HepG2 (cell line): ENCODE measurements at regions not wholly inside any gene's neighbourhood (a gene's known extent, or its start where the extent isn't known, plus 50 kb on each side); places are given as distances from the start of the nearest gene placed in this dataset.

Experiments
- ATAC-seq: fragments of 200-7000 bp; cut with Tn5 transposase; 3 replicates; pipeline ENCODE4 v1.9.1; 2020; ENCODE audit warnings: mild to moderate bottlenecking, moderate library complexity
- BruUV-seq: library from RNA; stranded (reverse); fragments of 400-500 nt; replicated peaks from 2 replicates; lab custom pipeline; 2021; lab: Mats Ljungman, UMichigan
- CTCF ChIA-PET: fragments of 300-600 bp; formaldehyde crosslinking; extraction: SDS; loops from one replicate; lab custom pipeline; 2021; ENCODE audit warnings: low total read pairs, inconsistent platforms, low intra/inter-chr PET ratio; lab: Yijun Ruan, JAX
- POLR2A ChIA-PET: fragments of 350-600 bp; sonication (Branson Sonifier 250); formaldehyde crosslinking; loops from one replicate; lab custom pipeline; 2020; ENCODE audit warnings: antibody characterized with exemption, inconsistent platforms; lab: Yijun Ruan, JAX
- DNase-seq: peaks from one replicate; pipeline ENCODE4 v3.0.0-alpha.2; 2015; ENCODE audit warnings: low spot score
- FAIRE-seq: peaks from 3 replicates; lab custom pipeline; 2011; peaks lifted over from hg19 to GRCh38; lab: Jason Lieb, UNC
- H2AFZ ChIP-seq: one replicate; pipeline ENCODE4 v1.6.1; 2011; ENCODE audit warnings: low read length, inconsistent platforms
- H3K27ac ChIP-seq: fragments of 300-600 bp; 3 replicates; pipeline ENCODE4 v1.8.0; 2011; ENCODE audit warnings: mixed run types, mild to moderate bottlenecking, mixed read lengths, low read length, inconsistent platforms; ENCODE audit not compliant: insufficient read depth; ENCODE audit errors: extremely low read length
- H3K27me3 ChIP-seq, 2 experiments: fragments of 200-600 bp in 1 of 2; 2 replicates in 1 of 2; 3 replicates in 1 of 2; pipeline versions ENCODE4 v1.6.0 to v1.8.0; 2011; ENCODE audit warnings: low read length in 2 of 2, mild to moderate bottlenecking in 2 of 2, moderate library complexity in 2 of 2, inconsistent platforms in 1 of 2; ENCODE audit not compliant: insufficient read depth in 2 of 2, control insufficient read depth in 1 of 2
- H3K36me3 ChIP-seq, 2 experiments: fragments of 200-600 bp in 1 of 2; replicated peaks in 1 of 2; 2 replicates in 1 of 2; 3 replicates in 1 of 2; pipeline versions ENCODE4 v1.5.1 to v1.8.0; 2011; ENCODE audit warnings: low read length in 2 of 2, inconsistent platforms in 1 of 2; ENCODE audit not compliant: insufficient read depth in 2 of 2, control insufficient read depth in 1 of 2
- H3K4me1 ChIP-seq: 2 replicates; pipeline ENCODE4 v1.5.1; 2012; ENCODE audit warnings: low read length, inconsistent platforms; ENCODE audit not compliant: insufficient read depth
- H3K4me2 ChIP-seq: 2 replicates; pipeline ENCODE4 v1.6.0; 2011; ENCODE audit warnings: low read depth, low read length, inconsistent platforms
- H3K4me3 ChIP-seq, 3 experiments: fragments of 200-600 bp in 1 of 3; sonication (generic), shearing (Covaris generic) in 1 of 3; replicated peaks in 1 of 3; 2 replicates each; pipeline ENCODE4 v1.5.1; 2011 to 2016; ENCODE audit warnings: low read length in 3 of 3, inconsistent platforms in 2 of 3, low read depth in 2 of 3, mild to moderate bottlenecking in 2 of 3, control low read depth in 1 of 3, mixed read lengths in 1 of 3; ENCODE audit not compliant: insufficient read depth in 1 of 3
- H3K79me2 ChIP-seq: one replicate; pipeline ENCODE4 v1.6.1; 2011; ENCODE audit warnings: low read length, inconsistent platforms; ENCODE audit not compliant: insufficient read depth
- H3K9ac ChIP-seq: 2 replicates; pipeline ENCODE4 v1.6.0; 2011; ENCODE audit warnings: mild to moderate bottlenecking, low read depth, low read length, inconsistent platforms; ENCODE audit not compliant: insufficient read depth
- H3K9me3 ChIP-seq: 2 replicates; pipeline ENCODE4 v1.5.1; 2012; ENCODE audit warnings: mild to moderate bottlenecking, low read length
- H4K20me1 ChIP-seq: 2 replicates; pipeline ENCODE4 v1.6.0; 2011; ENCODE audit warnings: inconsistent platforms, mild to moderate bottlenecking, low read length, moderate library complexity; ENCODE audit not compliant: insufficient read depth
- CHCHD3 ChIP-seq: sonication (generic); formaldehyde crosslinking; IDR thresholded peaks from 2 replicates; pipeline ENCODE4 v1.8.0; 2022; ENCODE audit warnings: mild to moderate bottlenecking, missing genetic modification reagents, moderate library complexity
- GFI1 ChIP-seq: sonication (generic); formaldehyde crosslinking; IDR thresholded peaks from 2 replicates; pipeline ENCODE4 v1.5.0; 2020; ENCODE audit warnings: missing genetic modification reagents, mild to moderate bottlenecking, borderline replicate concordance
- ZMYM4 ChIP-seq: sonication (generic); formaldehyde crosslinking; IDR thresholded peaks from 2 replicates; pipeline ENCODE4 v1.8.1; 2023; ENCODE audit warnings: mild to moderate bottlenecking, missing genetic modification reagents
- ZNF180 ChIP-seq: sonication (generic); formaldehyde crosslinking; IDR thresholded peaks from 2 replicates; pipeline ENCODE4 v1.4.0; 2020; ENCODE audit warnings: low read depth, missing genetic modification reagents, borderline replicate concordance
- ZNF232 ChIP-seq: sonication (generic); formaldehyde crosslinking; IDR thresholded peaks from 2 replicates; pipeline ENCODE4 v1.4.0; 2020; ENCODE audit warnings: missing genetic modification reagents, borderline replicate concordance
- ZNF263 ChIP-seq: sonication (generic); formaldehyde crosslinking; IDR thresholded peaks from 2 replicates; pipeline ENCODE4 v1.4.0; 2020; ENCODE audit warnings: missing genetic modification reagents
- ZNF710 ChIP-seq: sonication (generic); formaldehyde crosslinking; IDR thresholded peaks from 2 replicates; pipeline ENCODE4 v1.5.0; 2020; ENCODE audit warnings: mild to moderate bottlenecking, missing genetic modification reagents, borderline replicate concordance
- ZSCAN9 ChIP-seq: IDR thresholded peaks from 2 replicates; pipeline ENCODE4 v1.6.1; 2016; ENCODE audit warnings: borderline replicate concordance
- WGBS: methylation state at CpG from one replicate; pipeline ENCODE4 v1.1.6; 2017; ENCODE audit warnings: low lambda C conversion rate; 5-methylcytosine and 5-hydroxymethylcytosine counted together
- in situ Hi-C: cut with HindIII; loops from 2 replicates; pipeline ENCODE4 v1.10.0; 2017; ENCODE audit warnings: low pct_unique_long_range_greater_than_20kb; ENCODE audit not compliant: extremely low pct_ligation_motif_present
- intact Hi-C: fragments of 100-400 bp; cut with micrococcal nuclease; formaldehyde crosslinking; loops from one replicate; pipeline ENCODE4 v1.10.0; 2022; ENCODE audit not compliant: unreplicated experiment

- in situ Hi-C loops (no loop called here), intact Hi-C loops (no loop called here)
- ChIA-PET POLR2A (no interaction called here), CTCF (no interaction called here)
- ATAC-seq (no peak), FAIRE-seq (no peak), DNase-seq (no peak)
- 0% methylated on average over 1 of the region's 1 CpG for WGBS
- H3K9ac ChIP-seq, result no peak overlapping the region
- H2AFZ ChIP-seq, result no peak overlapping the region
- H3K4me3 ChIP-seq, result no peak overlapping the region
- no peaks in the 10 kb centered on the region for H3K9me3 ChIP-seq
- H3K4me1 ChIP-seq, result no peaks in the 10 kb centered on the region
- no peaks in the 10 kb centered on the region for H4K20me1 ChIP-seq
- H3K4me2 ChIP-seq, result no peak overlapping the region
- H3K79me2 ChIP-seq, result no peaks in the 10 kb centered on the region
- BruUV-seq, result no TSS peak
- no peak for TF ChIP-seq ZNF232 (CRISPR knock-in tag)
- no peak for TF ChIP-seq GFI1 (CRISPR knock-in tag)
- no peak overlapping the region for H3K27ac ChIP-seq
- H3K36me3 ChIP-seq, result no peaks in the 10 kb centered on the region
- no peaks in the 10 kb centered on the region for H3K27me3 ChIP-seq
Measured at GRCh38 chr6:85121158-85121557, 328.7 kb upstream of the NT5E start.

GRCh38 chr6:85118652-85119235 is 331.1 kb upstream of the NT5E start:
- ATAC-seq, result no peak
- H2AFZ ChIP-seq, result no peak overlapping the region
- H3K36me3 ChIP-seq, result no peaks in the 10 kb centered on the region
- no TSS peak for BruUV-seq
- WGBS, result 13% methylated on average over 8 of the region's 8 CpGs
- H3K4me1 ChIP-seq, result no peaks in the 10 kb centered on the region
- no peak overlapping the region for H3K4me3 ChIP-seq
- no peaks in the 10 kb centered on the region for H3K9me3 ChIP-seq
- FAIRE-seq, result no peak
- H3K27me3 ChIP-seq, result no peaks in the 10 kb centered on the region
- H3K79me2 ChIP-seq, result no peaks in the 10 kb centered on the region
- in situ Hi-C loops, result no loop called here
- no peaks in the 10 kb centered on the region for H4K20me1 ChIP-seq
- no peak overlapping the region for H3K27ac ChIP-seq
- no peak for DNase-seq
- no peak overlapping the region for H3K4me2 ChIP-seq
- H3K9ac ChIP-seq, result no peak overlapping the region
- TF ChIP-seq ZSCAN9 (CRISPR knock-in tag) (no peak), CHCHD3 (CRISPR knock-in tag) (no peak), ZNF710 (no peak), ZMYM4 (CRISPR knock-in tag) (no peak), ZNF180 (no peak), ZNF263 (no peak)
- POLR2A ChIA-PET, result no interaction called here
- CTCF ChIA-PET, result no interaction called here
- intact Hi-C loops, result no loop called here
